Stimulated activated CD8-positive, alpha-beta memory T cell treated with anti-CD3 and anti-CD28 coated beads, Interleukin-12 subunit alpha, Interleukin-12 subunit beta, amount 100 ng/mL, for 4 hours (primary cell): ENCODE measurements at regions not wholly inside any gene's neighbourhood (a gene's known extent, or its start where the extent isn't known, plus 50 kb on each side); places are given as distances from the start of the nearest gene placed in this dataset.
"Not testable (repeated sequence)": the region's sequence is repeated elsewhere in the genome, so short reads cannot be mapped to it uniquely, and the experiment has no call there.

ENCODE experiments used
- DNase-seq: peaks from one replicate; pipeline ENCODE4 v3.0.0-alpha.2; 2020; ENCODE audit warnings: low read depth

GRCh38 chr1:149278156-149278555, 174.8 kb upstream of the NBPF9 start:
- not testable (repeated sequence) for DNase-seq

- DNase-seq = not testable (repeated sequence)
These were observed 175.7 kb upstream of the NBPF9 start for GRCh38 chr1:149279015-149279414.

GRCh38 chr1:149279512-149279911, 176.2 kb upstream of the NBPF9 start:
- DNase-seq = not testable (repeated sequence)

- DNase-seq = not testable (repeated sequence)
These were observed 181.4 kb upstream of the NBPF9 start for GRCh38 chr1:149284773-149285172.

- not testable (repeated sequence) for DNase-seq
These were observed 181.9 kb upstream of the NBPF9 start for GRCh38 chr1:149285205-149285604.

- not testable (repeated sequence) for DNase-seq
These were observed 182.3 kb upstream of the NBPF9 start for GRCh38 chr1:149285638-149286037.

- DNase-seq = not testable (repeated sequence)
These were observed 185.2 kb upstream of the NBPF9 start for GRCh38 chr1:149288580-149288979.

- not testable (repeated sequence) for DNase-seq
These were observed 174.2 kb upstream of the NBPF19 start for GRCh38 chr1:149300478-149301218.

GRCh38 chr1:149301282-149301681, 173.6 kb upstream of the NBPF19 start:
- not testable (repeated sequence) for DNase-seq

GRCh38 chr1:149304796-149305195, 170.0 kb upstream of the NBPF19 start:
- DNase-seq = not testable (repeated sequence)

GRCh38 chr1:149307640-149308039, 167.2 kb upstream of the NBPF19 start:
- not testable (repeated sequence) for DNase-seq

- not testable (repeated sequence) for DNase-seq
These were observed 159.9 kb upstream of the NBPF19 start for GRCh38 chr1:149314921-149315320.

GRCh38 chr1:149320971-149321731, 153.7 kb upstream of the NBPF19 start:
- not testable (repeated sequence) for DNase-seq

GRCh38 chr1:149321732-149322016, 153.2 kb upstream of the NBPF19 start:
- not testable (repeated sequence) for DNase-seq

- not testable (repeated sequence) for DNase-seq
These were observed 144.8 kb upstream of the NBPF19 start for GRCh38 chr1:149330081-149330335.

- not testable (repeated sequence) for DNase-seq
These were observed 138.8 kb upstream of the NBPF19 start for GRCh38 chr1:149336082-149336481.

- not testable (repeated sequence) for DNase-seq
These were observed 136.6 kb upstream of the NBPF19 start for GRCh38 chr1:149338221-149338691.

- DNase-seq = not testable (repeated sequence)
These were observed 136.1 kb upstream of the NBPF19 start for GRCh38 chr1:149338698-149339097.

GRCh38 chr1:149349448-149349847, 125.4 kb upstream of the NBPF19 start:
- DNase-seq = not testable (repeated sequence)

GRCh38 chr1:149352205-149352604, 122.6 kb upstream of the NBPF19 start:
- not testable (repeated sequence) for DNase-seq

GRCh38 chr1:149354579-149354978, 120.3 kb upstream of the NBPF19 start:
- DNase-seq = not testable (repeated sequence)

GRCh38 chr1:149355748-149356147, 119.1 kb upstream of the NBPF19 start:
- not testable (repeated sequence) for DNase-seq

- DNase-seq = not testable (repeated sequence)
These were observed 118.7 kb upstream of the NBPF19 start for GRCh38 chr1:149356152-149356551.
